Endothelial cell (in vitro differentiated cells): ENCODE measurements at regions not wholly inside any gene's neighbourhood (a gene's known extent, or its start where the extent isn't known, plus 50 kb on each side); places are given as distances from the start of the nearest gene placed in this dataset.

Experiments used
- DNase-seq: peaks from one replicate; pipeline ENCODE4 v3.0.0; 2021; ENCODE audit warnings: low spot score
- H3K27ac Mint-ChIP-seq: one replicate; pipeline ENCODE4 v1.8.0; 2021; ENCODE audit warnings: mixed read lengths, inconsistent platforms; ENCODE audit not compliant: unreplicated experiment
- H3K27me3 Mint-ChIP-seq: one replicate; pipeline ENCODE4 v1.8.0; 2021; ENCODE audit warnings: mild to moderate bottlenecking, moderate library complexity, mixed read lengths, inconsistent platforms; ENCODE audit not compliant: unreplicated experiment
- H3K36me3 Mint-ChIP-seq: one replicate; pipeline ENCODE4 v1.8.0; 2021; ENCODE audit warnings: mild to moderate bottlenecking, low read depth, mixed read lengths, inconsistent platforms; ENCODE audit not compliant: unreplicated experiment
- H3K4me1 Mint-ChIP-seq: one replicate; pipeline ENCODE4 v1.8.0; 2021; ENCODE audit warnings: mild to moderate bottlenecking, mixed read lengths, inconsistent platforms; ENCODE audit not compliant: unreplicated experiment
- H3K4me3 Mint-ChIP-seq: one replicate; pipeline ENCODE4 v1.8.0; 2021; ENCODE audit warnings: mild to moderate bottlenecking, mixed read lengths, inconsistent platforms; ENCODE audit not compliant: unreplicated experiment
- H3K9me3 Mint-ChIP-seq: one replicate; pipeline ENCODE4 v1.8.0; 2021; ENCODE audit warnings: mixed read lengths, inconsistent platforms; ENCODE audit not compliant: unreplicated experiment
- TF ChIP-seq, protein P1 (sequence below): fragments of 200-600 bp; sonication (generic); IDR thresholded peaks from one replicate; pipeline ENCODE4 v1.5.0; 2021; ENCODE audit warnings: antibody characterized with exemption; ENCODE audit not compliant: unreplicated experiment

DNA sequence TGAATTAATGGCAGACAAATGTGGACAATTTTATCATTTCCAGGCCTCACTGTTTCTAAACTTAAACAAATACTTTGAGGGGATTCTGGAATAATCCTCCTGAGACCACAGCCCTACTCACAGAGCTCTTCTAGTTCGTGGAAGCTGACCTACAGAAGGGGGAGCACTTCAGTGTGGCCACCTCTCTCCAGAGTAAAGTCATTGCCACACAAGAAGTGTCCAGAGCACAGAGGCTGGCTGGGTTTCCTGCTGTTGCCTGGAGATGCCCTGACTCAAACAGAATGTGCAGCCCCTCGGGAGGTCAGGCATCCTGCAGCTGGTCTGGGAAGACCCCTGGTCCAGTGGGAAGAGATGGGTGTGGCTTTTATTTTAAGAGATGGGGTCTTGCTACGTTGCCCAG is 110.9 kb downstream of the QRSL1 start:
- H3K4me3 Mint-ChIP-seq, result no peak overlapping the region
- peaks cover 11% of the 10 kb centered on the region for H3K36me3 Mint-ChIP-seq
- TF ChIP-seq, protein P1, sequence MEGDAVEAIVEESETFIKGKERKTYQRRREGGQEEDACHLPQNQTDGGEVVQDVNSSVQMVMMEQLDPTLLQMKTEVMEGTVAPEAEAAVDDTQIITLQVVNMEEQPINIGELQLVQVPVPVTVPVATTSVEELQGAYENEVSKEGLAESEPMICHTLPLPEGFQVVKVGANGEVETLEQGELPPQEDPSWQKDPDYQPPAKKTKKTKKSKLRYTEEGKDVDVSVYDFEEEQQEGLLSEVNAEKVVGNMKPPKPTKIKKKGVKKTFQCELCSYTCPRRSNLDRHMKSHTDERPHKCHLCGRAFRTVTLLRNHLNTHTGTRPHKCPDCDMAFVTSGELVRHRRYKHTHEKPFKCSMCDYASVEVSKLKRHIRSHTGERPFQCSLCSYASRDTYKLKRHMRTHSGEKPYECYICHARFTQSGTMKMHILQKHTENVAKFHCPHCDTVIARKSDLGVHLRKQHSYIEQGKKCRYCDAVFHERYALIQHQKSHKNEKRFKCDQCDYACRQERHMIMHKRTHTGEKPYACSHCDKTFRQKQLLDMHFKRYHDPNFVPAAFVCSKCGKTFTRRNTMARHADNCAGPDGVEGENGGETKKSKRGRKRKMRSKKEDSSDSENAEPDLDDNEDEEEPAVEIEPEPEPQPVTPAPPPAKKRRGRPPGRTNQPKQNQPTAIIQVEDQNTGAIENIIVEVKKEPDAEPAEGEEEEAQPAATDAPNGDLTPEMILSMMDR, result no peak
- no peaks in the 10 kb centered on the region for H3K9me3 Mint-ChIP-seq
- no peak for DNase-seq
- H3K27ac Mint-ChIP-seq, result no peak overlapping the region
- H3K4me1 Mint-ChIP-seq, result no peaks in the 10 kb centered on the region
- no peaks in the 10 kb centered on the region for H3K27me3 Mint-ChIP-seq

DNA sequence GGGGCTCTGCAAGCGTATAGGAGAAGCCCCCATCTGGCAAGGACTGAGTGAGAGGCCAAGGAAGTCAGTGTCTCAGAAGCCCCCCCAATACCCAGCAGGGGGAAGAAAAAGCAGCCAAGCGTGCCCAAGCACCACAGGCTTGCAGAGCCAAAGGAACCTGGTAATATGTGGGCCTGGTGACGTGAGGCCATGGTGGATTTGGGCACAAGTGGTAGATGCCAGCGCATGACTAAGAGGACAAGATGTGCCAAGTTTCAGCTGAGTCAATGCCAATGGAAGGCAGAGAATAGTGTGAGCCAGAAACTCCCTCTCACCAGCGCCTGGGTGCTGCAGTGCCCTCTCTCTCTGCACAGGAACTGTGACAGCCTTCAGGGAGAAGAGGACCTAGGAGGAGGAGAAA is 110.0 kb downstream of the QRSL1 start:
- Mint-ChIP-seq H3K4me1 (no peaks in the 10 kb centered on the region), H3K27me3 (no peaks in the 10 kb centered on the region), H3K4me3 (no peak overlapping the region), H3K27ac (no peak overlapping the region), H3K36me3 (peaks cover 12% of the 10 kb centered on the region), H3K9me3 (no peaks in the 10 kb centered on the region)
- TF ChIP-seq, protein P1, result no peak
- no peak for DNase-seq

DNA sequence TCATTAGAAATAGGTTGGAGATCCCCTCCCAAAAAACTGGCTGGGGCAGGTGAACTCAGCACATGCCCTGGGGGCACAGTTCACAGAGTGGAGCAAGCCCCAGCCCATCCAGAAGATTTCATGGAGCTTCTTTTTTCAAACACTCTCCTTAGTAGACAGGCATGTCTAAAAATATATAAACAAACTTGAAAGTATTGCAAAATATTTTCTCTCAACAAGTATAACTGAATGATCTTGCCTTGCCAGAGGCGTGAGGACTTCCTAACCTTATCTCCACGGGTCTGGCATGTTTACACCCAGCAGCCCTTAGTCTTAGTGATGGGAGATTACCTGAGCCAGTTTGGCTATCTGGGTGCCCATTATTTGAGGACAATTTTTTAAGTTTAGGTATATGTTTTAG is 107.1 kb downstream of the QRSL1 start:
- H3K36me3 Mint-ChIP-seq, result peaks cover 9% of the 10 kb centered on the region
- H3K27ac Mint-ChIP-seq, result no peak overlapping the region
- H3K4me3 Mint-ChIP-seq, result no peak overlapping the region
- no peaks in the 10 kb centered on the region for H3K9me3 Mint-ChIP-seq
- H3K27me3 Mint-ChIP-seq, result peaks cover 2% of the 10 kb centered on the region
- H3K4me1 Mint-ChIP-seq, result no peaks in the 10 kb centered on the region
- TF ChIP-seq, protein P1, result no peak
- no peak for DNase-seq

DNA sequence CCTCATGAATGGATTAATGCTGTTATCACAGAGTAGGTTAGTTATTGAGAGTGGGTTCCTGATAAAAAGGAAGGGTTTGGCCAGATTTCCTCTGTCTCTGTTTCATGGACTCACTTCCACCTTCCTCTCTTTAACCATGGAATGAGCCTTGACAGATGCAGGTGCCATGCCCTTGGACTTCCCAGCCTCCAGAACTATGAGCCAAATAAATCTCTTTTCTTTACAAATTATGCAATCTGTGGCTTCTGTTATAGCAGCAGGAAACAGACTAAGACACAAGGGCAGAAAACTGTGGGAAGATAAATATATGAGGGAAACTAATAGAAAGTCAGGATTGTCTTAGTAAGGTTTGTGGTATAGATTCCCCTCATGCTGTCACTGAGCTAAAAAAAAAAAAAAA is 106.5 kb downstream of the QRSL1 start:
- no peak overlapping the region for H3K27ac Mint-ChIP-seq
- TF ChIP-seq, protein P1, result no peak
- no peak for DNase-seq
- peaks cover 9% of the 10 kb centered on the region for H3K36me3 Mint-ChIP-seq
- peaks cover 2% of the 10 kb centered on the region for H3K27me3 Mint-ChIP-seq
- H3K9me3 Mint-ChIP-seq, result no peaks in the 10 kb centered on the region
- H3K4me3 Mint-ChIP-seq, result no peak overlapping the region
- H3K4me1 Mint-ChIP-seq, result no peaks in the 10 kb centered on the region

DNA sequence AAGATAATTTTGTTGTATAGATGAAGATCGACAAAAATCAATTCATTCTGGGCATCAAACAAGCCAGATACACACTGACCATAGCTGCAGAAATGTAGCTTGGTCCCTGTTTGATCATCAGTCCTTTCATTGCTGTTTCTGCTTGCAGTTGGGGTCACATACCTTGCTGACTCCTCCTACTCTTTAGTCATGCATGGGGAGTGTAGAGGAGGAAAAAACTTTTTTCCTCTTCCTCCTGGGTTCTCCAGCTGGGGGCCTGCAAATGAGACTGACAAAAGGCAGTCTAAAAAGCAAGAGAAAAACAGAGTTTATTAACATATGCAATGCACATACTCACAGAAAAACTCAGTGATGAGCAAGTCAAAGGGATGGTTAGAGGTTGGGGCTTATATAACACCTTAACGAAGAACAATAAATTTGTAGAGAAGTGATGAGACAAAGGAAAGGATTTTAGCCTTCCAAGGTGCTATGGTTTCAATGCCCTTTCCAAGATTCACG is 105.8 kb downstream of the QRSL1 start:
- no peak for DNase-seq
- Mint-ChIP-seq H3K9me3 (no peaks in the 10 kb centered on the region), H3K27me3 (peaks cover 2% of the 10 kb centered on the region), H3K4me3 (no peak overlapping the region), H3K36me3 (peaks cover 9% of the 10 kb centered on the region), H3K4me1 (no peaks in the 10 kb centered on the region), H3K27ac (no peak overlapping the region)
- TF ChIP-seq, protein P1, result no peak
